ENCODE measurements at regions not wholly inside any gene's neighbourhood (a gene's known extent, or its start where the extent isn't known, plus 50 kb on each side); places are given as distances from the start of the nearest gene placed in this dataset.
A peak's percentile ranks its signal among the peaks of the same experiment; 100 is the strongest.

DNA sequence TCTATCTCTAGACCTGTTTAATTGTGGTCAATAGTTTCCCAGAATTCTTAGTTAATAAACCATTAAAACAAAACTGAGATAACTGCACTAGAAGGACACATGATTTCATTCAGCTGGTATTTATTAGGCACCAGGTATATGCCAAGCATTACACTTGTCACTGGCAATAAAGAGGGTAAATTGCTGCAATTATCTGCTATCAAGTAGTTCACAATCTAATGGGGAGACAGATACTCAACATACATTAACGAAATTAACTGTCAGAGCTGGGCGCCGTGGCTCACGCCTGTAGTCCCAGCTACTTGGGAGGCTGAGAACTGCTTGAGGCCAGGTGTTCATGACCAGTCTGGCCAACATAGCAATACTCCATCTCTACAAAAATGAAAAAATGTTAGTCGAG lies 71.7 kb upstream of the WIPF1 start:
- H3K4me1 Mint-ChIP-seq (ENCODE audit: unreplicated experiment), result peaks cover 53% of the 10 kb centered on the region
- peaks cover 26% of the 10 kb centered on the region for H3K36me3 Mint-ChIP-seq (ENCODE audit: low read depth, unreplicated experiment)
- DNase-seq (ENCODE audit: low spot score), result no peak
- no peaks in the 10 kb centered on the region for H3K27me3 Mint-ChIP-seq (ENCODE audit: unreplicated experiment)
- H3K4me3 Mint-ChIP-seq (ENCODE audit: unreplicated experiment), result no peak overlapping the region
- H3K9me3 Mint-ChIP-seq (ENCODE audit: unreplicated experiment), result no peaks in the 10 kb centered on the region
- TF ChIP-seq, protein P1, sequence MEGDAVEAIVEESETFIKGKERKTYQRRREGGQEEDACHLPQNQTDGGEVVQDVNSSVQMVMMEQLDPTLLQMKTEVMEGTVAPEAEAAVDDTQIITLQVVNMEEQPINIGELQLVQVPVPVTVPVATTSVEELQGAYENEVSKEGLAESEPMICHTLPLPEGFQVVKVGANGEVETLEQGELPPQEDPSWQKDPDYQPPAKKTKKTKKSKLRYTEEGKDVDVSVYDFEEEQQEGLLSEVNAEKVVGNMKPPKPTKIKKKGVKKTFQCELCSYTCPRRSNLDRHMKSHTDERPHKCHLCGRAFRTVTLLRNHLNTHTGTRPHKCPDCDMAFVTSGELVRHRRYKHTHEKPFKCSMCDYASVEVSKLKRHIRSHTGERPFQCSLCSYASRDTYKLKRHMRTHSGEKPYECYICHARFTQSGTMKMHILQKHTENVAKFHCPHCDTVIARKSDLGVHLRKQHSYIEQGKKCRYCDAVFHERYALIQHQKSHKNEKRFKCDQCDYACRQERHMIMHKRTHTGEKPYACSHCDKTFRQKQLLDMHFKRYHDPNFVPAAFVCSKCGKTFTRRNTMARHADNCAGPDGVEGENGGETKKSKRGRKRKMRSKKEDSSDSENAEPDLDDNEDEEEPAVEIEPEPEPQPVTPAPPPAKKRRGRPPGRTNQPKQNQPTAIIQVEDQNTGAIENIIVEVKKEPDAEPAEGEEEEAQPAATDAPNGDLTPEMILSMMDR (IDR thresholded peaks at IDR 0.05; ENCODE audit: unreplicated experiment), result no peak
- no peak overlapping the region for H3K27ac Mint-ChIP-seq (ENCODE audit: unreplicated experiment)

DNA sequence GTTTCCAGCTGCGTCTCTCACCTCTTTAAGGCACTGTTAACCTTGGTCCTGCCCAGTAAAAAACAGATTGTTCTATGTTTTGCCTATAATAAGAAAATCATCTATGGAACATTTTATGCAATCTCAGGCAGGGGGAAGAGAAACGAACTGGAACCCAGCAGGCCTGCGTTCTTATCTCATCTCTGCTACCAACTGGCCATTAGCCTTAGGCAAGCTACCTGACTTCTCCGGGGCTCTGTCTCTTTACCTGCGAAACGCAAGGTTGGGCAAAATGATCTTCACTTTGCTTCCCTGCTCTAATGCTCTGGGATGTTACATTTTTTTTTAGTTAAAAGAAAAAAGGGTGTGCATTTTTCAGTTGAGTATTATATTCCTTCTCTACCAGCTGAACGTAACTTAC lies 70.5 kb upstream of the WIPF1 start:
- DNase-seq (ENCODE audit: low spot score), result no peak
- Mint-ChIP-seq H3K27me3 (ENCODE audit: unreplicated experiment) (no peaks in the 10 kb centered on the region), H3K4me1 (ENCODE audit: unreplicated experiment) (peaks cover 65% of the 10 kb centered on the region), H3K4me3 (ENCODE audit: unreplicated experiment) (peak overlapping the region; percentile 63), H3K27ac (ENCODE audit: unreplicated experiment) (peak overlapping the region; percentile 74), H3K9me3 (ENCODE audit: unreplicated experiment) (no peaks in the 10 kb centered on the region), H3K36me3 (ENCODE audit: low read depth, unreplicated experiment) (peaks cover 18% of the 10 kb centered on the region)
- TF ChIP-seq, protein P1 (IDR thresholded peaks at IDR 0.05; ENCODE audit: unreplicated experiment), result no peak

DNA sequence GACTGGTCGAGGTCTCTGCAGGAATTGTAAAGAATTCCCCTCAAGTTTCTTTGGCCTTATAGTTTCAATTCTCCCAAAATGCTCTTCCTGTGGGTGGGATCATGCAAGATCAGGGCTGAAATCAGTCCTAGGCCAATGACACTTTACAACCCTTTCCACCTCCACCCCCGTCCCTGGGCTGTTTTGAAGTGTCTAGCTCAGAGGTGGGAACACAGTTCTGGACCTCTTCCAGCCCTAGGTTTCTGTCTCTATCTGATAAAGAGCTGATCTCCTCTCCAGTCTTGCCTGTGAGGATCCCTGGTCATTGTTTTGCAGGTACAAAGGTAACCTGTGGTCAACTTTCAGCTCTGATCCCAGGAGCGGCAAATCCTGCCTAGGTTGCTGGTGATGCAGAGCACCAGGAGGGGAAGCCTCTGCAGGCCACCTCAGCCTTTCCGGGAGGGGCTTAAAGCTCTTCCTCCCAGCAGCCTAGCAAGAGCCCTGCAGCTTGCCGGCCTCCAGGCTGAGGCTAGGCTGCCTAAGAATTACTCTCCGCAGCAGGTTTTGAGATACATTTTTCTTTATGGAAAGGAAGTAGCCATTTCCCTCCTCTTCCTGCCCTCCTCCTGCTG lies 69.8 kb upstream of the WIPF1 start:
- H3K36me3 Mint-ChIP-seq (ENCODE audit: low read depth, unreplicated experiment), result peaks cover 10% of the 10 kb centered on the region
- TF ChIP-seq, protein P1 (IDR thresholded peaks at IDR 0.05; ENCODE audit: unreplicated experiment), result no peak
- peaks cover 71% of the 10 kb centered on the region for H3K4me1 Mint-ChIP-seq (ENCODE audit: unreplicated experiment)
- no peaks in the 10 kb centered on the region for H3K9me3 Mint-ChIP-seq (ENCODE audit: unreplicated experiment)
- no peak overlapping the region for H3K4me3 Mint-ChIP-seq (ENCODE audit: unreplicated experiment)
- peak overlapping the region; percentile 74 for H3K27ac Mint-ChIP-seq (ENCODE audit: unreplicated experiment)
- H3K27me3 Mint-ChIP-seq (ENCODE audit: unreplicated experiment), result no peaks in the 10 kb centered on the region
- no peak for DNase-seq (ENCODE audit: low spot score)

DNA sequence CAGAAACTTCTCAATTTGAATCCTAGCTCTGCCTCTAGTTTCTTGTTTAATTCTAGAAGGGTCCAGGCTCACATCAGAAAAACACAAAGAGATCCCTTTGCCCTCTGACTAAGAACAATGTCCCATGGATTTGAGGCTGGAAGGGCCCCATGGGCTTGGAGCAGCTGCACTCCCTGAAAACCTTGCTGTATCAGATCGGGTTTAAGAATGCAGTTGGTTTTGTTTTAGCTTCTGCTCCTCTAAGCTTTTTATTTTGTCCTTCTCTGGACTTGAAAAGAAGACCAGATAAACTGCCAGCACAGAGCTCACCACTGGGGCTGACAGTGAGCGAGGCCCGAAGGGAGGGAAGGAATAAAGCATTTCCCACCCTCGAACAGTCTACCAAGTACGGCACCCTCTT lies 69.2 kb upstream of the WIPF1 start:
- H3K9me3 Mint-ChIP-seq (ENCODE audit: unreplicated experiment), result no peaks in the 10 kb centered on the region
- TF ChIP-seq, protein P1 (IDR thresholded peaks at IDR 0.05; ENCODE audit: unreplicated experiment), result no peak
- peaks cover 7% of the 10 kb centered on the region for H3K36me3 Mint-ChIP-seq (ENCODE audit: low read depth, unreplicated experiment)
- H3K4me3 Mint-ChIP-seq (ENCODE audit: unreplicated experiment), result no peak overlapping the region
- H3K27me3 Mint-ChIP-seq (ENCODE audit: unreplicated experiment), result peaks cover 2% of the 10 kb centered on the region
- no peak for DNase-seq (ENCODE audit: low spot score)
- H3K4me1 Mint-ChIP-seq (ENCODE audit: unreplicated experiment), result peaks cover 72% of the 10 kb centered on the region
- no peak overlapping the region for H3K27ac Mint-ChIP-seq (ENCODE audit: unreplicated experiment)

DNA sequence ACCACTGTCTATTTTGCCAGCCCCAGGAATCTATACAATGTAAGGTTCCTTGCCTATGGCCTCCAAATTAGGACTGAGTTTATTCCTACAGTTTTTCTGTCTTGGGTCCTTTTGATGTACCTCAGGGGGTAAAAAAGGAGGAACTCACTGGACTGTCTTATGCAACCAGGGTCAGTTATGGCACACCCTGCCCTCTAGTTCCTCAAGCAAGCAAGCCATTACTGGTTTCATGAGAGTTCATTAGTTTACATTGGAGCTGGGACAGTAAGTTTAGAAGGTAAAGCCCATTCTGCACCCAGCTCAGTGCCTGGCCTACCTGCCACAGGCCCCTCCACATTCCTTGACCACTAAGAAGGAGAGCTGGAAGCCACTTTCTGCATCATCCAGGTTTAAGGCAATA lies 68.7 kb upstream of the WIPF1 start:
- TF ChIP-seq, protein P1 (IDR thresholded peaks at IDR 0.05; ENCODE audit: unreplicated experiment), result no peak
- no peak overlapping the region for H3K4me3 Mint-ChIP-seq (ENCODE audit: unreplicated experiment)
- H3K27ac Mint-ChIP-seq (ENCODE audit: unreplicated experiment), result no peak overlapping the region
- H3K27me3 Mint-ChIP-seq (ENCODE audit: unreplicated experiment), result peaks cover 2% of the 10 kb centered on the region
- no peaks in the 10 kb centered on the region for H3K9me3 Mint-ChIP-seq (ENCODE audit: unreplicated experiment)
- DNase-seq (ENCODE audit: low spot score), result no peak
- H3K36me3 Mint-ChIP-seq (ENCODE audit: low read depth, unreplicated experiment), result peaks cover 10% of the 10 kb centered on the region
- H3K4me1 Mint-ChIP-seq (ENCODE audit: unreplicated experiment), result peaks cover 77% of the 10 kb centered on the region
